NOMO-1 treated with DMSO at 0.1 percent for 48 hours (cell line): ENCODE measurements at regions not wholly inside any gene's neighbourhood (a gene's known extent, or its start where the extent isn't known, plus 50 kb on each side); places are given as distances from the start of the nearest gene placed in this dataset.

ENCODE experiments used
- DNase-seq: peaks from one replicate; lab custom pipeline; 2025; ENCODE audit not compliant: unreplicated experiment; lab: John Stamatoyannopoulos, UW

DNA sequence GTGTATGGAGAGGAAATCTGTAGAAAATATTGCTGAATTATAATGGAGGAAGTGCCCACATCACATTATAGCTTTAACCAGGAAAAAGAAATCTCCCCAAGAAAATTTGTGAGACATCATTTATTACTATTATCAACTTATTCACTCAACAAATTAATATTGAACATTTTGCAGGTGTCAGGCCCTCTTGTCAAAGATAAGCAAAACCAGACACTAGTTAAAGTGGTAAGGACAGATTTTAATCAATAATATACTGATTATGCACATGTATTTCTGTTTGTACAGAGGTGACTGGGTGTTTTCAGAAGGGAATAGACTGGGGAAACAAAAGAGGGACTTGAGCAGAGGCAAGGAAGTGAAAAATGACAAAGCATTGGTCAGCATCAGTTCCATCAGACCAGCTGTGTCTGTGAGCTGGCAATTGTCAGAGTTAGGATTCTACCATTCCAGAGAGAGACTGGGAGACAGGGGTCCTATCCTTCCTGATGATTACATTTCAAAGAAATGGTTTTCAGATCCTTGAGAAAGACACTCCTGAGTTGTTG, 519.2 kb downstream of the UTRN start:
- DNase-seq: no peak

- DNase-seq: no peak
Observed at GRCh38 chr6:144805049-144805448, 519.9 kb downstream of the UTRN start.

GRCh38 chr6:144806222-144806621, 521.1 kb downstream of the UTRN start:
- no peak for DNase-seq

DNA sequence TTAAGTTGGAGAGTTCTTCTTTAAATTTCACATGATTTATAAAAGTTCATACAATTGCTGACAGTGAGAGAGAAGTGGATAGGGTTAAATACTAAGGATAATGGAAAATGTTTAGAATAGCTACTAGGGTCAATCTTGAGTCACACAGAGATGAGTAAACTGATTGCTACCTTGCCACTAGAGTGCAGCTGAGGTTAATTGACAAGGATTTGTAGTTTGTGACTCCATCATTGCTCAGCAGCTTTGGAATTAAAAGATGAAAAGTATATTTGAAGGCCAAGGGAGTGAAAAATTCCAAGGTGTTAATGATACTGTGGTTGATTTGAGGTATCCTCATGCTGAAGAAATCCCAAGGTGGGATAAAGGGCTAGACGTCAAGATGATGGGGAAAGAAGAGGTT, 524.0 kb downstream of the UTRN start:
- DNase-seq: no peak

DNA sequence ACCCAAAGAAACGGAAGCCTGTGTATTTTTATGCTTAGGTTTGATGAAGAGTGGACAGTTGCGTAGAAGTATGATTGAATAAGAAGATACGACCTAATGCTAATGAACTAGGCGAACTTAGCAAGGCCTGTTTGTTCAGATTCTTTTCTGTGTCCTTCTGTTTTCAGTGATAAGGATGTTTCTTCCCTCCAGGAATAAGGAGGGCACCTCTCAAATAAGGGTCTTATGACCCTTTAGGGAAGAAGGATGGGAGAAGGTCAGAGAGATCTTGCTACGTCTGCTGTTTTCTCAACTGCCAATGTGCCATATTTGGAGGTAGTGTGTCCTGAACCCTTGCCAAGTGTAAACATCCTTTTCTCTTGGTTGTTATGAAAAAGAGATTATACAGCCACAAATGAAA, 524.8 kb downstream of the UTRN start:
- no peak for DNase-seq

GRCh38 chr6:144811140-144811539, 526.0 kb downstream of the UTRN start:
- no peak for DNase-seq

- DNase-seq: no peak
Observed at GRCh38 chr6:144816936-144817335, 531.8 kb downstream of the UTRN start.

DNA sequence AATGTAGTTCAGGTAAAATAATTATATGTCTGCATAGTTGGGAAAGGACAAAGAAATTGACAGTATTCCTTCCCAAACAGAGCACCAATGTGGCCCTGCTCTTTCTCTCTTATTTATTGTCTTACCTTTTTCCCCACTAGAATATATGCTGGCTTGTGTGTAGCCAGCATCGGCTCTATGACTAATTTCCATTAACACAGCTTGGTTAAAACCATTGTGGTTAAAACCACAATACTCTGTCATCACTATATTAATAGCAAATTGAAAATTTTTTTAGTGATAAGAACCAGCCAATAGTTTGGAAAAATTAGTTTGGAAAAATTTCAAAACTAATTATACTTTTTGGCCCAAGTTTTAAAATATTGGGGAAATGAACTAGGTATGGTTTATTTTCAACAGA, 535.1 kb downstream of the UTRN start:
- DNase-seq: no peak

- peak; percentile 13 for DNase-seq
Observed at GRCh38 chr6:144823131-144823530, 538.0 kb downstream of the UTRN start.

GRCh38 chr6:144824018-144824417, 538.9 kb downstream of the UTRN start:
- no peak for DNase-seq

GRCh38 chr6:144834426-144835038, 549.4 kb downstream of the UTRN start:
- no peak for DNase-seq

- no peak for DNase-seq
Observed at GRCh38 chr6:144835322-144835973, 550.3 kb downstream of the UTRN start.

DNA sequence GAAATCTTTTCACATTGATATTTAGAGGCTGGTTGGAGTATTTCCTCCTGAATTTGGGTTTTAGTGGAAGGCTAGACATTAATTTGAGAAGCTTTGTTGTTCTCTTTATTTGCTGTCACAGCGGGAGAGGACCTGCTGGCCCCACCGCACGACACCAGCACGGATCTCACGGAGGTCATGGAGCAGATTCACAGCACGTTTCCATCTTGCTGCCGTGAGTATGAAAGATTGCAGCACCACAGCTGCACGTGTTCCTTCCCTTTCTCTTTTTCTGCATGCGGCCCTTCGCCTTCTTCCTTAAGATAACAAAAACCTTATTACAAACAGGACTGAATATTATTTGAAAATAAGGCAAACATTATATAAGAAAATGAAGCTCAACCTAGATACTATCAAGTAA, 555.5 kb downstream of the UTRN start:
- no peak for DNase-seq

GRCh38 chr6:144843701-144844100, 558.6 kb downstream of the UTRN start:
- DNase-seq: no peak

DNA sequence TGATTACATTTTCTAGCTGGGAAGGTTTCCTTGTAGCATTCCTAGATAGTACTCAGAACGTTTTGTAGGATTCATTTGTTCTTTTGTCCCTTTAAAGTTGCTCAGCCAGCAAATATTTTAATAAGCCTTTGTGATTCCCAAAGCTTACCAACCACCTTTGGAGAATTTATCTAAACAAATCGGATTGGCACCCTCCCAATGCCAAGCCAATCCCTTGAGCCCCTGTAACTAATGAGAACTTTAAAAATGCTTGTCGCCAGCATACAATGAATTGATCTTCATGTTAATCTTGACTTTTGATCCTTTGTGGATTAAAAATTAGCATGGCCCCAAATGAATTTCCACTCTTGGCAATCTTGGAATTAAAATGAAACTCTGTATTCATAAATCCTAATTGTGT, 559.5 kb downstream of the UTRN start:
- no peak for DNase-seq

DNA sequence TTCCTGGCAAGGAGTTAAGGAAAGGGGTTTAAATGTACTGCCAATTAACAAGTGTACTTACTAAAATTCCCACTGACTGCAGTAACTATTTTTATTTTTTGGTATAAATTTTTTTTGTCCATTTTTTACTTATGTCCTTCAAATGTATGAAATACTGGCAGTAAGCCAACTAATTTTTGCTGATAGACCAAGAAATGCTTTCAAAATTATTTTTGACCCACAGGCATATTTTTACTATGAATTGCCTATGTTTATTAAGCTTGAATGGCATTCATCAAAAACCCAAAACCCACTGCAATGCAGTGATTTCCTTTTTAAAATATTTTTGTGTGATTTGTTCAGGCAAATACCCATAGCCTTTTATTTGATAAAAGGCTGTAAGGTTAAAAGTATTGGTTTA, 560.1 kb downstream of the UTRN start:
- no peak for DNase-seq

- no peak for DNase-seq
Observed at GRCh38 chr6:144847916-144848315, 562.8 kb downstream of the UTRN start.

GRCh38 chr6:144849920-144850319, 564.8 kb downstream of the UTRN start:
- no peak for DNase-seq

GRCh38 chr6:144853603-144854002, 568.5 kb downstream of the UTRN start:
- DNase-seq: no peak

DNA sequence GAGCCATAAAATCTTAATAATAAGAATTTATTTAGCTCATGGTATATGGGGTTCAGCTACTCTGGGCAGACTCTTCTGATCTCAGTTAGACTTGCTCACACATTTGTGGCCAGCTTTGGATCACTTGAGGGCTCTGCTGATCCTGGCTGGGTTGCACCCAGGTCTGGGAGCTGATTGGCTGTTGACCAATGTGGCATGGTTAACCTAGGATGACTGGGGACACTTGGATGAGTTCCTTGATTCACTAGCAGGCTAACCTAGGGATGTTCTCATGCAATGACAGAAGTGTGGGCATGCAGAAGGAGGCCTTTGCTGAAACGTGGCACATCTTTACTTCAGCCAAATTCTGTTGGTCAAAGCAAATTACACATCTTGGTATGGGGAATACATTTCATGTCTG, 569.5 kb downstream of the UTRN start:
- no peak for DNase-seq

DNA sequence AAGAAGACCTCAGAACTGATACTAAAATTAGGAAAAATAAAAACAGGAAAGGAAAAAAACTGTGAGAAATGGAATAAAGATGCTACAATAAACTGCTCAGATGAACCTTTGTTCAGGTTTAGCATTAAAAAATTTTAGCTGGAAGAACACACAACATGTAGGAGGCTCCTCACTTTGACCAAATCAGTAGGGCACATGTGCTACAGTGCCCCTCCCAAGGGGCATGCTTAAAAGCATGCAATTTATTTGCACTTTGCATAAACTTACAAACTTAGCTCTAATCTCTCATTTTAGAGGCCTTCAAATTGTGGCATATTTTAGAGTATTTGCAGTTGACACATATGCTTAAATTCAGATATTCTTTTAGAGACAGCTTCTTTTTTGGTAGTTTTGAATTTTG, 570.2 kb downstream of the UTRN start:
- DNase-seq: no peak

DNA sequence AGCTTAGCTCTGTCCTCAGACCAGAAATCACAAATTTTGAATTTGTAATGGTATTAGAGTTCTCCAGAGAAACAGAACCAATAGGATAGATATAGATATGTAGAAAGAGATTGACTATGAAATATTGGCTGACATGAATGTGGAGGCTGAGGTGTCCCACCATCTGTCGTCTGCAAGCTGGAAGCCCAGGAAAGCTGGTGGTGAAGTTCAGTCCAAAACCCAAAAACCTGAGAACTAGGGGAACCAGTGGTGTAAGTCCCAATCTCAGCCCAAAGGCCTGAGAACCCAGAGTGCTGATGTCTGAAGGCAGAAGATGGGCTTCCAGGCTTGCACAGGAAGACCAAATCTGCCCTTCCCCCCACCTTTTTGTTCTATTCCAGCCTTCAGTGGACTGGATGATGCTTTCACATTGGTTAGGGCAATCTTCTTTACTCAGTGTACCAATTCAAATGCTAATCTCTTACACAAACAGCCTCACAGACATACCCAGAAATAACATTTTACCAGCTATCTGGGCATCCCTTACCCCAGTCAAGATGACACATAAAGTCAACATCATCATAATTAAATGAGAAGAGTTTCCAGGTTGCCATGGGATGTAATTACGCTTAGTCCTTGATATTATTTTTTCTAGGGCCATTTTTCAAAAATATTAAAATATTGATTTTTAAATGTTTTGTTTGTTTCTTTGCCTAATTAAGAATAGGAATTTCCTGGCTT, 570.8 kb downstream of the UTRN start:
- DNase-seq: no peak
